Endothelial cell of umbilical vein (primary cell): ENCODE measurements at regions not wholly inside any gene's neighbourhood (a gene's known extent, or its start where the extent isn't known, plus 50 kb on each side); places are given as distances from the start of the nearest gene placed in this dataset.

Source experiments
- BruUV-seq: library from RNA; stranded (reverse); fragments of 400-500 nt; replicated peaks from 2 replicates; lab custom pipeline; 2021; lab: Mats Ljungman, UMichigan
- CTCF ChIA-PET: fragments of 300-600, 350-600 bp; sonication (Branson Sonifier 250); formaldehyde crosslinking; loops from one replicate; lab custom pipeline; 2021; ENCODE audit warnings: antibody characterized with exemption, inconsistent platforms; lab: Charles Lee
- POLR2A ChIA-PET: fragments of 300-600, 350-600 bp; sonication (Branson Sonifier 250); formaldehyde crosslinking; loops from one replicate; lab custom pipeline; 2021; ENCODE audit warnings: antibody characterized with exemption, inconsistent platforms; lab: Charles Lee
- DNase-seq: peaks from one replicate; pipeline ENCODE4 v3.0.0-alpha.2; 2011; ENCODE audit warnings: low read depth, low spot score
- FAIRE-seq: peaks from 2 replicates; lab custom pipeline; 2011; peaks lifted over from hg19 to GRCh38; lab: Jason Lieb, UNC
- H2AFZ ChIP-seq: 2 replicates; pipeline ENCODE4 v1.6.0; 2012; ENCODE audit warnings: low read depth, low read length, control low read depth, inconsistent platforms
- H3K27ac ChIP-seq: 2 replicates; pipeline ENCODE4 v1.5.1; 2011; ENCODE audit warnings: low read depth, mild to moderate bottlenecking, control low read depth, low read length, moderate library complexity; ENCODE audit not compliant: insufficient read depth
- H3K27me3 ChIP-seq, 2 experiments: 2 replicates each; pipeline versions ENCODE4 v1.6.0 to v1.6.1; 2011; ENCODE audit warnings: low read length in 2 of 2, mixed read lengths in 1 of 2; ENCODE audit not compliant: control insufficient read depth in 2 of 2, insufficient read depth in 2 of 2
- H3K36me3 ChIP-seq, 2 experiments: 2 replicates in 1 of 2; 3 replicates in 1 of 2; pipeline ENCODE4 v1.5.1; 2011; ENCODE audit warnings: low read length in 2 of 2, mild to moderate bottlenecking in 1 of 2, moderate library complexity in 1 of 2; ENCODE audit not compliant: control insufficient read depth in 2 of 2, insufficient read depth in 2 of 2; ENCODE audit errors: extremely low read depth in 1 of 2
- H3K4me1 ChIP-seq: 3 replicates; pipeline ENCODE4 v1.5.1; 2011; ENCODE audit warnings: mild to moderate bottlenecking, low read length; ENCODE audit not compliant: control insufficient read depth, insufficient read depth; ENCODE audit errors: extremely low read depth
- H3K4me2 ChIP-seq: 2 replicates; pipeline ENCODE4 v1.6.1; 2011; ENCODE audit warnings: low read length, control low read depth, mixed read lengths; ENCODE audit not compliant: insufficient read depth
- H3K4me3 ChIP-seq, 3 experiments: fragments of 200-600 bp in 1 of 3; sonication (generic), shearing (Covaris generic) in 1 of 3; replicated peaks in 1 of 3; 2 replicates each; pipeline ENCODE4 v1.5.1; 2011 to 2016; ENCODE audit warnings: control low read depth in 3 of 3, low read length in 3 of 3, mild to moderate bottlenecking in 2 of 3, inconsistent platforms in 1 of 3, low read depth in 1 of 3, moderate library complexity in 1 of 3; ENCODE audit not compliant: insufficient read depth in 1 of 3
- H3K79me2 ChIP-seq: 2 replicates; pipeline ENCODE4 v1.6.0; 2012; ENCODE audit warnings: low read length, inconsistent platforms; ENCODE audit not compliant: control insufficient read depth, insufficient read depth
- H3K9ac ChIP-seq: replicated peaks from 2 replicates; pipeline ENCODE3; 2011; ENCODE audit warnings: low read length, control low read depth; ENCODE audit not compliant: insufficient read depth; ENCODE audit errors: extremely low read depth
- H3K9me1 ChIP-seq: replicated peaks from 3 replicates; pipeline ENCODE4 v1.6.0; 2011; ENCODE audit warnings: mild to moderate bottlenecking, low read length; ENCODE audit not compliant: control insufficient read depth, insufficient read depth; ENCODE audit errors: extremely low read depth
- H3K9me3 ChIP-seq: replicated peaks from 2 replicates; pipeline ENCODE4 v1.5.1; 2012; ENCODE audit warnings: low read length, inconsistent platforms; ENCODE audit not compliant: control insufficient read depth, insufficient read depth
- H4K20me1 ChIP-seq: replicated peaks from 2 replicates; pipeline ENCODE3; 2011; ENCODE audit warnings: mild to moderate bottlenecking, low read length; ENCODE audit not compliant: control insufficient read depth, insufficient read depth; ENCODE audit errors: extremely low read depth
- EZH2 ChIP-seq: IDR thresholded peaks from 2 replicates; pipeline ENCODE4 v1.6.1; 2012; ENCODE audit warnings: borderline replicate concordance, low read depth, mild to moderate bottlenecking, moderate library complexity, low read length, inconsistent platforms; ENCODE audit not compliant: severe bottlenecking
- FOS ChIP-seq: IDR thresholded peaks from 2 replicates; pipeline ENCODE4 v1.6.1; 2011; ENCODE audit warnings: mild to moderate bottlenecking, low read length, moderate library complexity, borderline replicate concordance; ENCODE audit not compliant: insufficient read depth
- GATA2 ChIP-seq: IDR thresholded peaks from 2 replicates; pipeline ENCODE4 v1.7.0; 2011; ENCODE audit warnings: low read depth, mild to moderate bottlenecking, moderate library complexity, mixed read lengths, low read length; ENCODE audit not compliant: insufficient read length, insufficient read depth
- MYC ChIP-seq: IDR thresholded peaks from one replicate; pipeline ENCODE4 v1.6.1; 2011; ENCODE audit warnings: mild to moderate bottlenecking, low read depth, low read length
- dilution Hi-C: fragments of 300-500 bp; cut with MboI; formaldehyde crosslinking; loops from one replicate; pipeline ENCODE4 v1.15.0; 2019; ENCODE audit warnings: low sequenced_read_pairs; ENCODE audit not compliant: extremely low pct_ligation_motif_present
- intact Hi-C: fragments of 100-400 bp; cut with micrococcal nuclease; formaldehyde crosslinking; loops from one replicate; pipeline ENCODE4 v1.10.0; 2022
- TF ChIP-seq, protein P1 (sequence below), 2 donors: IDR thresholded peaks; 1 replicate in 1 of 2; 2 replicates in 1 of 2; pipeline ENCODE4 v1.5.1; 2011; ENCODE audit warnings: low read length in 2 of 2, mild to moderate bottlenecking in 2 of 2, moderate library complexity in 2 of 2, control low read depth in 1 of 2, inconsistent platforms in 1 of 2, low read depth in 1 of 2; ENCODE audit not compliant: insufficient read depth in 1 of 2; ENCODE audit errors: extremely low read depth in 1 of 2

DNA sequence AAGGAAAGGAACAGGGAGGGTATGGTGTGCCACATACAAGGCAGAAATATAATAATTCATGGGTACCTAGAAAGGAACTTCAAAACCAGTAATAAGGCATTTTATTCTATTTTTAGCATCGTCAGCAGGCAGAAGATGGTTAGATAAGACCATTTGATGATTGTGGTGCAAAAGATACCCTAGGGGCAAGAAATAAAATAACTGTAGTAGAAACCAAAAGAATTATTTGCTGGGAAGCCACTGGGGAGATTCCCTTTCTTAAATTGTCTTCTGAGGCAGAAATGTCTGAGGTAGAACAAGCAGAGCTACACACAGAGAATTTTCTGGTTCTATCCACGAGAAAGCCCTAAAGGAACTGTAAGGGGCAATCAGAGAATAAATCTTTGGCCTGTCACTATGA lies 64.3 kb upstream of the PCGF5 start:
- Histone ChIP-seq H3K36me3 (no peaks in the 10 kb centered on the region), H3K4me1 (no peaks in the 10 kb centered on the region), H3K9me1 (no peaks in the 10 kb centered on the region), H3K4me2 (no peak overlapping the region), H3K4me3 (no peak overlapping the region), H4K20me1 (no peaks in the 10 kb centered on the region), H2AFZ (no peak overlapping the region), H3K9ac (no peak overlapping the region), H3K79me2 (no peaks in the 10 kb centered on the region), H3K27me3 (no peaks in the 10 kb centered on the region), H3K27ac (no peak overlapping the region), H3K9me3 (no peaks in the 10 kb centered on the region)
- ChIA-PET POLR2A (no interaction called here), CTCF (no interaction called here)
- dilution Hi-C loops: no loop called here
- no peak for FAIRE-seq
- BruUV-seq: no TSS peak
- DNase-seq: no peak
- no peak for TF ChIP-seq FOS
- intact Hi-C loops: no loop called here

DNA sequence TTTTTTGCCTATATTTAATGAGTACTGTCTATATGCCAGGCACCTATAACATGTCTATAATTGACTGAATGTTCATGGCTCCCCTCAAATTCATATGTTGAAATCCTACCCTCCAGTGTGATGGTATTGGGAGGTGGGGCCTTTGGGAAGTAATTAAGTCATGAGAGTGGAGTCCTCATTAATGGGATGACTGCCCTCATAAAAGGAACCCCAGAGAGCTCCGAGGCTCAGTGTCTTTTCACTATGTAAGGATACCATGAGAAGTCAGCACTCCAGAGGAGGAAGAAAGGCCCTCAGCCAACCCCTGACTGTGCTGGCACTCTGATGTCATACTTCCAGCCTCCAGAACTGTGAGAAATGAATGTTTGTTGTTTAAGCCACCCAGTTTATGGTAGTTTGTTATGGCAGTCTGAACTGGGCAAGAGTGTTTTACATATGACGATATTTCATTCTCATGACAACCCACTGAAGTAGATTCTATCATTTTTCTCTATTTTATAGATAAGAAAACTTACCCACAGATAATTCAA lies 61.1 kb upstream of the PCGF5 start:
- TF ChIP-seq FOS (no peak), EZH2 (no peak), MYC (no peak), GATA2 (no peak)
- TF ChIP-seq, protein P1, sequence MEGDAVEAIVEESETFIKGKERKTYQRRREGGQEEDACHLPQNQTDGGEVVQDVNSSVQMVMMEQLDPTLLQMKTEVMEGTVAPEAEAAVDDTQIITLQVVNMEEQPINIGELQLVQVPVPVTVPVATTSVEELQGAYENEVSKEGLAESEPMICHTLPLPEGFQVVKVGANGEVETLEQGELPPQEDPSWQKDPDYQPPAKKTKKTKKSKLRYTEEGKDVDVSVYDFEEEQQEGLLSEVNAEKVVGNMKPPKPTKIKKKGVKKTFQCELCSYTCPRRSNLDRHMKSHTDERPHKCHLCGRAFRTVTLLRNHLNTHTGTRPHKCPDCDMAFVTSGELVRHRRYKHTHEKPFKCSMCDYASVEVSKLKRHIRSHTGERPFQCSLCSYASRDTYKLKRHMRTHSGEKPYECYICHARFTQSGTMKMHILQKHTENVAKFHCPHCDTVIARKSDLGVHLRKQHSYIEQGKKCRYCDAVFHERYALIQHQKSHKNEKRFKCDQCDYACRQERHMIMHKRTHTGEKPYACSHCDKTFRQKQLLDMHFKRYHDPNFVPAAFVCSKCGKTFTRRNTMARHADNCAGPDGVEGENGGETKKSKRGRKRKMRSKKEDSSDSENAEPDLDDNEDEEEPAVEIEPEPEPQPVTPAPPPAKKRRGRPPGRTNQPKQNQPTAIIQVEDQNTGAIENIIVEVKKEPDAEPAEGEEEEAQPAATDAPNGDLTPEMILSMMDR (IDR thresholded peaks at IDR 0.05; ENCODE audit: extremely low read depth in 1 of 2, insufficient read depth in 1 of 2, low read depth in 1 of 2, low read length in 2 of 2): no peak
- BruUV-seq: no TSS peak
- intact Hi-C loops: no loop called here
- no peaks in the 10 kb centered on the region for H3K9me3 ChIP-seq
- no peak overlapping the region for H3K9ac ChIP-seq
- no peaks in the 10 kb centered on the region for H3K79me2 ChIP-seq
- no peak overlapping the region for H3K4me3 ChIP-seq
- POLR2A ChIA-PET: no interaction called here
- H2AFZ ChIP-seq: no peak overlapping the region
- CTCF ChIA-PET: no interaction called here
- no peaks in the 10 kb centered on the region for H3K9me1 ChIP-seq
- FAIRE-seq: no peak
- peaks cover 6% of the 10 kb centered on the region for H3K4me1 ChIP-seq
- H4K20me1 ChIP-seq: no peaks in the 10 kb centered on the region
- no peak overlapping the region for H3K4me2 ChIP-seq
- no peak for DNase-seq
- H3K36me3 ChIP-seq: no peaks in the 10 kb centered on the region
- no peak overlapping the region for H3K27ac ChIP-seq
- no peaks in the 10 kb centered on the region for H3K27me3 ChIP-seq
- dilution Hi-C loops: no loop called here
